ENCODE measurements at regions not wholly inside any gene's neighbourhood (a gene's known extent, or its start where the extent isn't known, plus 50 kb on each side); places are given as distances from the start of the nearest gene placed in this dataset.

GRCh38 chr2:234218266-234219045 lies 168.0 kb downstream of the SPP2 start:
- no peak for TF ChIP-seq CTCF (IDR thresholded peaks at IDR 0.05; ENCODE audit: low read depth, low read length)
- H3K4me3 ChIP-seq (ENCODE audit: low read depth, low read length), result no peak overlapping the region

- no peak overlapping the region for H3K4me3 ChIP-seq (ENCODE audit: low read depth, low read length)
- no peak for TF ChIP-seq CTCF (IDR thresholded peaks at IDR 0.05; ENCODE audit: low read depth, low read length)
Measured at GRCh38 chr2:234212534-234212933, 162.0 kb downstream of the SPP2 start.

GRCh38 chr2:234211797-234212196 lies 161.3 kb downstream of the SPP2 start:
- TF ChIP-seq CTCF (IDR thresholded peaks at IDR 0.05; ENCODE audit: low read depth, low read length), result no peak
- no peak overlapping the region for H3K4me3 ChIP-seq (ENCODE audit: low read depth, low read length)

GRCh38 chr2:234206738-234207137 lies 156.2 kb downstream of the SPP2 start:
- H3K4me3 ChIP-seq (ENCODE audit: low read depth, low read length), result no peak overlapping the region
- TF ChIP-seq CTCF (IDR thresholded peaks at IDR 0.05; ENCODE audit: low read depth, low read length), result no peak

GRCh38 chr2:234204480-234204879 lies 154.0 kb downstream of the SPP2 start:
- no peak overlapping the region for H3K4me3 ChIP-seq (ENCODE audit: low read depth, low read length)
- TF ChIP-seq CTCF (IDR thresholded peaks at IDR 0.05; ENCODE audit: low read depth, low read length), result no peak

GRCh38 chr2:234203135-234203984 lies 152.9 kb downstream of the SPP2 start:
- TF ChIP-seq CTCF (IDR thresholded peaks at IDR 0.05; ENCODE audit: low read depth, low read length), result no peak
- no peak overlapping the region for H3K4me3 ChIP-seq (ENCODE audit: low read depth, low read length)

- no peak overlapping the region for H3K4me3 ChIP-seq (ENCODE audit: low read depth, low read length)
- no peak for TF ChIP-seq CTCF (IDR thresholded peaks at IDR 0.05; ENCODE audit: low read depth, low read length)
Measured at GRCh38 chr2:234202601-234203000, 152.1 kb downstream of the SPP2 start.

Measured in WI38 (cell line).